DOHH2 (cell line): ENCODE measurements at regions not wholly inside any gene's neighbourhood (a gene's known extent, or its start where the extent isn't known, plus 50 kb on each side); places are given as distances from the start of the nearest gene placed in this dataset.
"Not testable (repeated sequence)": the region's sequence is repeated elsewhere in the genome, so short reads cannot be mapped to it uniquely, and the experiment has no call there.

Source experiments
- CTCF ChIP-seq: fragments of 200-600 bp; sonication (generic); IDR thresholded peaks from one replicate; pipeline ENCODE4 v1.5.1; 2014; ENCODE audit warnings: antibody characterized with exemption, mild to moderate bottlenecking, low read depth, low read length; ENCODE audit not compliant: poor library complexity, severe bottlenecking
- EZH2phosphoT487 ChIP-seq: fragments of 200-600 bp; sonication (generic); IDR thresholded peaks from 2 replicates; pipeline ENCODE4 v1.6.1; 2017; ENCODE audit warnings: borderline replicate concordance, mild to moderate bottlenecking, antibody characterized with exemption, low read length, moderate library complexity, mixed read lengths

DNA sequence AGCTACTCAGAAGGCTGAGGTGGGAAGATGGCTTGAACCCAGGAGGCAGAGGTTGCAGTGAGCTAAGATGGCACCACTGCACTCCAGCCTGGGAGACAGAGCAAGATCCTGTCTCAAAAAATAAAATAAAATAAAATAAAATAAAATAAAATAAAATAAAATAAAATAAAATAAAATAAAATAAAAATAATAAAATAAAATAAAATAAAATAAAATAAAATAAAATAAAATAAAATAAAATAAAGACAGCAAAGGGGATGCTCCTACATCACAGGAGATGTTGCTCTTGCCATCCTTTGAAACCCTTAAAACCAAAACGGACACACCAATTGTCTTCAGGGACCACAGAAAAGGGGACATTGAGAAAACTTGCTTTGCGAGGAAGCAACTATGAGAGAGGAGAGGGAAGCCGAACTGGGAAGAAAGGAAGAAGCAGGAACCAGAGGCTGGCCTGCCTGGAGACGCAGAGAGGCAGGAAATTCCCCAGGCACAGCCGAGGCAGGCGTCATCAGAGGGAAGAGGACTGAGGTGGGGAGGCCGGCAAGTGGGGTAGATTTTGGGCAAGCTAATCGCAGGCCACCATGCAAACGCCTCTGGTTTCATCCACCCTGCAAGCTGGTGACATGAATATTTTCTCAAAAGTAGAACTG is 66.7 kb upstream of the USP9X start:
- not testable (repeated sequence) for TF ChIP-seq CTCF, EZH2phosphoT487
